Cardiac muscle cell (in vitro differentiated cells and primary cell): ENCODE measurements at regions not wholly inside any gene's neighbourhood (a gene's known extent, or its start where the extent isn't known, plus 50 kb on each side); places are given as distances from the start of the nearest gene placed in this dataset.

Experiments
- DNase-seq, 2 donors: peaks; one replicate each; pipeline versions ENCODE4 v3.0.0 to v3.0.0-alpha.2; 2010 to 2017; ENCODE audit warnings: low read depth in 1 of 2, low spot score in 1 of 2
- H3K27ac ChIP-seq: fragments of 200-600 bp; sonication (generic); 2 replicates; pipeline ENCODE4 v1.5.1; 2016
- H3K27me3 ChIP-seq: fragments of 200-600 bp; sonication (generic); 2 replicates; pipeline ENCODE4 v1.6.0; 2016; ENCODE audit warnings: control low read depth
- H3K36me3 ChIP-seq: fragments of 200-600 bp; sonication (generic); 2 replicates; pipeline ENCODE4 v1.5.1; 2016; ENCODE audit warnings: control low read depth
- H3K4me1 ChIP-seq: fragments of 200-600 bp; sonication (generic); 2 replicates; pipeline ENCODE4 v1.8.1; 2017; ENCODE audit warnings: low read depth, mild to moderate bottlenecking, mixed run types
- H3K4me3 ChIP-seq: fragments of 200-600 bp; sonication (generic); 2 replicates; pipeline ENCODE4 v1.5.1; 2016; ENCODE audit warnings: mild to moderate bottlenecking
- H3K9me3 ChIP-seq: fragments of 200-600 bp; sonication (generic); 2 replicates; pipeline ENCODE4 v1.5.1; 2017; ENCODE audit warnings: low read depth, mild to moderate bottlenecking, control low read depth
- TF ChIP-seq, protein P1 (sequence below): IDR thresholded peaks from 2 replicates; pipeline ENCODE4 v1.5.1; 2012; ENCODE audit warnings: low read depth, mild to moderate bottlenecking, low read length

GRCh38 chr6:12363651-12364381, 73.7 kb downstream of the EDN1 start:
- no peak overlapping the region for H3K4me3 ChIP-seq
- no peaks in the 10 kb centered on the region for H3K36me3 ChIP-seq
- DNase-seq: no peak
- H3K27me3 ChIP-seq: no peaks in the 10 kb centered on the region
- TF ChIP-seq, protein P1, sequence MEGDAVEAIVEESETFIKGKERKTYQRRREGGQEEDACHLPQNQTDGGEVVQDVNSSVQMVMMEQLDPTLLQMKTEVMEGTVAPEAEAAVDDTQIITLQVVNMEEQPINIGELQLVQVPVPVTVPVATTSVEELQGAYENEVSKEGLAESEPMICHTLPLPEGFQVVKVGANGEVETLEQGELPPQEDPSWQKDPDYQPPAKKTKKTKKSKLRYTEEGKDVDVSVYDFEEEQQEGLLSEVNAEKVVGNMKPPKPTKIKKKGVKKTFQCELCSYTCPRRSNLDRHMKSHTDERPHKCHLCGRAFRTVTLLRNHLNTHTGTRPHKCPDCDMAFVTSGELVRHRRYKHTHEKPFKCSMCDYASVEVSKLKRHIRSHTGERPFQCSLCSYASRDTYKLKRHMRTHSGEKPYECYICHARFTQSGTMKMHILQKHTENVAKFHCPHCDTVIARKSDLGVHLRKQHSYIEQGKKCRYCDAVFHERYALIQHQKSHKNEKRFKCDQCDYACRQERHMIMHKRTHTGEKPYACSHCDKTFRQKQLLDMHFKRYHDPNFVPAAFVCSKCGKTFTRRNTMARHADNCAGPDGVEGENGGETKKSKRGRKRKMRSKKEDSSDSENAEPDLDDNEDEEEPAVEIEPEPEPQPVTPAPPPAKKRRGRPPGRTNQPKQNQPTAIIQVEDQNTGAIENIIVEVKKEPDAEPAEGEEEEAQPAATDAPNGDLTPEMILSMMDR: no peak
- H3K9me3 ChIP-seq: no peaks in the 10 kb centered on the region
- H3K4me1 ChIP-seq: no peaks in the 10 kb centered on the region
- no peak overlapping the region for H3K27ac ChIP-seq

- Histone ChIP-seq H3K27ac (no peak overlapping the region), H3K4me3 (no peak overlapping the region), H3K4me1 (no peaks in the 10 kb centered on the region), H3K9me3 (no peaks in the 10 kb centered on the region), H3K36me3 (no peaks in the 10 kb centered on the region), H3K27me3 (no peaks in the 10 kb centered on the region)
- DNase-seq: no peak
- TF ChIP-seq, protein P1: no peak
Measured at GRCh38 chr6:12364621-12365020, 74.5 kb downstream of the EDN1 start.

GRCh38 chr6:12366731-12367130, 76.6 kb downstream of the EDN1 start:
- Histone ChIP-seq H3K27ac (no peak overlapping the region), H3K27me3 (no peaks in the 10 kb centered on the region), H3K36me3 (no peaks in the 10 kb centered on the region), H3K4me1 (no peaks in the 10 kb centered on the region), H3K9me3 (no peaks in the 10 kb centered on the region), H3K4me3 (no peak overlapping the region)
- TF ChIP-seq, protein P1: no peak
- DNase-seq: no peak

GRCh38 chr6:12367412-12367811, 77.3 kb downstream of the EDN1 start:
- Histone ChIP-seq H3K4me3 (no peak overlapping the region), H3K27ac (no peak overlapping the region), H3K27me3 (no peaks in the 10 kb centered on the region), H3K4me1 (no peaks in the 10 kb centered on the region), H3K9me3 (no peaks in the 10 kb centered on the region), H3K36me3 (no peaks in the 10 kb centered on the region)
- DNase-seq: no peak
- TF ChIP-seq, protein P1: no peak

GRCh38 chr6:12369355-12369754, 79.2 kb downstream of the EDN1 start:
- TF ChIP-seq, protein P1: no peak

More at GRCh38 chr6:12369355-12369754, 79.2 kb downstream of the EDN1 start:
- Histone ChIP-seq H3K4me1 (no peaks in the 10 kb centered on the region), H3K9me3 (no peaks in the 10 kb centered on the region), H3K27ac (no peak overlapping the region), H3K36me3 (no peaks in the 10 kb centered on the region), H3K4me3 (no peak overlapping the region), H3K27me3 (no peaks in the 10 kb centered on the region)
- DNase-seq: no peak
